ENCODE measurements at regions not wholly inside any gene's neighbourhood (a gene's known extent, or its start where the extent isn't known, plus 50 kb on each side); places are given as distances from the start of the nearest gene placed in this dataset.
"Not testable (repeated sequence)": the region's sequence is repeated elsewhere in the genome, so short reads cannot be mapped to it uniquely, and the experiment has no call there.

DNA sequence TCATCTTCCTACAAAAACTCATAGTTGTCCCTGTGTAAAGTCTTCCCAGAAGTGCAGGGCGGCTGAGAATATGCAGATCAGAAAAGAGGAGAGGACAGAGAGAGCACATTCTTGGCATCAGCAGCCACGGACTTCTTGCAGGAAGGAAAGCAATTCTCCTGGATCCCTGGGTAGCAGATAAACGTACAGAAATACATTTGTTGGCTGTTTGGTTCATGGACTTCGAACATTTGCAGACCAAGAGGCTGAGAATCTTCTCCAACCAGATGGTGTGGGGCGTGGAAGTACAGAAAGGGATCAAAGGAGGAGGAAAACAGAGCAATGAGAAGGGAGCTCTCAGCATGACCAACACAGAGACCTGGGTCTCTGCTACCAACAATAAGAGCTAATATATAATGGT lies 319.9 kb downstream of the NPHP4 start:
- DNase-seq (ENCODE audit: low spot score); in situ Hi-C loops (cut with HindIII; ENCODE audit: low sequenced_read_pairs): not testable (repeated sequence)

DNA sequence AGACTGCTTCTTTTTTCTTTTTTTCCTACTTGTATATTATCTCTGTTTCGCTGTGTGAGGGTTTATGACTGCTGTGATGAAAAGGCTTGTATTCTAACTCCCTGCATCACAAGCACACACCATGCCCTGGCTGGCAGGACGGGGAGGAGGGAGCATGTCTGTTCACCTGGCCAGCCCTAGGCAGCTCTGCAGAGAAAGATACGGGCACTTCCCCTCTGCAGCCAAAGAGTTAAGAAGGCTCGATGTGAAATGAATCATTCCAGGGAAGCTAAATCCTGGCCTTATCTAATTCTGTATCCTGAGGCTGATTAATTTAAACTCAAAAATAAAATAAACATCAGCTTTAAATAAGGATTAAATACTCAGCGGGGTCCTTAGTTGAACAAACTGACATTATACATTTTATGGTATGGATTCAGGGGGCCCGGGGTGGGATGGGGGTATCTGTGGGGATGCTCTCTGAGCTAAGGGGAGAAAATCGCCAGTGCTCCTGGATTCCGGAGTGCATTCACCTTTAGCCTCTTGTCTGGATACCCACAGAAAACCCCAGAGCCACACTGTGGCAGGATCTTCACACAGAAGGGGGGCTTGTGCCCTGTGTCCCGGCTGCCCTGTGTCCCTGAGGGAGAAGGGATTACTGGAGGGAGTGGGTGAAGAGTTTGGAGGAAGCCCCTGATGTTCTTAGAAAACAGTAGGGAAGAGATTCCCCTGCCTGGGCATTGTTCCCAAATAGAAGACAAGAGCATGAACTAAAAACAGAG lies 321.5 kb downstream of the NPHP4 start:
- DNase-seq (ENCODE audit: low spot score), result no peak
- in situ Hi-C loops (cut with HindIII; ENCODE audit: low sequenced_read_pairs), result no loop called here

GRCh38 chr1:5667513-5668325 lies 324.5 kb downstream of the NPHP4 start:
- in situ Hi-C loops (cut with HindIII; ENCODE audit: low sequenced_read_pairs), result no loop called here
- DNase-seq (ENCODE audit: low spot score), result no peak

- in situ Hi-C loops (cut with HindIII; ENCODE audit: low sequenced_read_pairs), result no loop called here
- no peak for DNase-seq (ENCODE audit: low spot score)
Observed at GRCh38 chr1:5664906-5665875, 327.0 kb downstream of the NPHP4 start.

- in situ Hi-C loops (cut with HindIII; ENCODE audit: low sequenced_read_pairs), result no loop called here
- no peak for DNase-seq (ENCODE audit: low spot score)
Observed at GRCh38 chr1:5664081-5664768, 328.0 kb downstream of the NPHP4 start.

DNA sequence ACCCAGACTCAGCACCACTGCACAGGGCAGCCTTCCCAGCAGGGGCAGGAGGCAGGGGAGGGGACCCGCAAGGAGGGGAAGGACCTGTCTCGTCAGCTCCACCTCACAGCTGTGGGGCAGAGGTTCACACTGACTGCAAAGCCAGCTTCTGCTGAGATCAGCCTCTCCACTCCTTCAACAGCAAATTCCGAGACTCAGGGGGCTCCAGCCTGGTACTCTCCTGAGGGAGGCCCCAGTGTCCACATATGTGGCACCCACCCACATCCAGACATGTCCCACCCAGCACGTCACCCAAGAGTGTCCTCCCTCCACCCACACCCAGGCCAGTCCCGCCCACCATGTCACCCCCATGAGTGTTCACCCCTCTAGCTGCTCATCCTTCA lies 329.5 kb downstream of the NPHP4 start:
- DNase-seq (ENCODE audit: low spot score), result no peak

GRCh38 chr1:5662086-5662743 lies 330.0 kb downstream of the NPHP4 start:
- in situ Hi-C loops (cut with HindIII; ENCODE audit: low sequenced_read_pairs), result no loop called here

More for the DNA sequence above, 329.5 kb downstream of the NPHP4 start:
- in situ Hi-C loops (cut with HindIII; ENCODE audit: low sequenced_read_pairs), result no loop called here

GRCh38 chr1:5661196-5662085 lies 330.8 kb downstream of the NPHP4 start:
- in situ Hi-C loops (cut with HindIII; ENCODE audit: low sequenced_read_pairs), result no loop called here
- no peak for DNase-seq (ENCODE audit: low spot score)

More at GRCh38 chr1:5662086-5662743, 330.0 kb downstream of the NPHP4 start:
- no peak for DNase-seq (ENCODE audit: low spot score)

DNA sequence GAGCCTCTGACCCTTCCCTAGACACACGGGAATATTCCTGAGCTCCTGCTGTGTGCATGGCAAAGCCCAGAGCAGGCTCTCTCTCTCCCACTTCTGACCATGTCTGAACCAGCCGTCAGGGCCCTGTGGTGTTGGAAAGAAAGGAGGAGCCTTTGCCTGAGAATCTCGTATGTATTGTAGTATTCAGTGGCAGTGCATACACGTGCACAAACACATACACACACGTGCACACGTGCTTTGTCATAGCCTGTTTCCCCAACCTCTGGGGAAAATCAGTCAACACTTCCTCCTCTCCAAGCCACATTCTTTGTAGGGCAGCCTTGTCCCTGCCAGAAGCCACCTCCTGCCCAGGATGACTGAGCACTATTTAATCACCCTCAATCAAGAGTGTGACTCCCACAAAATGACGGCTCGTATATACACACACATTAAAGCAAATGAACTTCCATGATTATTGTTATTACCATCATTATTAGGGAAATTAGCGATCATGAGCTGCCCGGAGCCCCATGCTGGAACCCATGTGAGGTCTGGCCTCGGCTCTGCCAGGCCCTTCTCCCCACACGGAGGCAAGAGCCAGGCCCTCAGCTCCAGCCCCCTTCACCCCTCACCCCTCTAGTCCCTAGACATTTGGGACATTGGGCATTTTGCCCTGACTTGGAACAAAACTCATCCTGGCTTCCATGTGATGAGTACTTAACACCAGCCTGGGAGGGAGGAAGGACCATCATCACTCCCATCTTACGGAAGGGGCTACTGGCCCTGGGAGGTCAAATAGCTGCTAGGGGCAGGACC lies 331.9 kb downstream of the NPHP4 start:
- DNase-seq (ENCODE audit: low spot score), result no peak
- in situ Hi-C loops (cut with HindIII; ENCODE audit: low sequenced_read_pairs), result no loop called here

- in situ Hi-C loops (cut with HindIII; ENCODE audit: low sequenced_read_pairs), result no loop called here
Observed at GRCh38 chr1:5659606-5660005, 332.6 kb downstream of the NPHP4 start.

GRCh38 chr1:5658340-5659316 lies 333.6 kb downstream of the NPHP4 start:
- no peak for DNase-seq (ENCODE audit: low spot score)
- in situ Hi-C loops (cut with HindIII; ENCODE audit: low sequenced_read_pairs), result no loop called here

More at GRCh38 chr1:5659606-5660005, 332.6 kb downstream of the NPHP4 start:
- no peak for DNase-seq (ENCODE audit: low spot score)

- in situ Hi-C loops (cut with HindIII; ENCODE audit: low sequenced_read_pairs), result no loop called here
- no peak for DNase-seq (ENCODE audit: low spot score)
Observed at GRCh38 chr1:5651964-5652821, 340.0 kb downstream of the NPHP4 start.

DNA sequence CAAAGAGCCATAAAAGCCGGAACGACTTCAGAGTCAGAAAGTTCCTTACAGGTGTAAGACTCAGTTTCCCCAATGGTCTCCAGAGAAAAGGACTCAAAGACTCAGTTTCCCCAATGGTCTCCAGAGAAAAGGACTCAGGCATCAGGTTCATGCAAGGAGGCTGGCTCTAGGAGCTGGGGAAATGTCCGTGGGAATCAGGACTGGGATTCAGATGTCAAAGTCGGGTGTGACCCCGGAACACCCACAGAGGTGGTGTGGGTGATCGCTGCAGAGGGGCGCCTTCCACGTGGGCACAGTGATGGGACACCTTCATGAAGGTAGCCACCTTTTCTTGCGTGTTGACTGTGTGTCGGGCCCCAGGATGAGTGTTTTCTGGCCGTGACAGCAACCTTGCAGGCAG lies 340.8 kb downstream of the NPHP4 start:
- in situ Hi-C loops (cut with HindIII; ENCODE audit: low sequenced_read_pairs), result no loop called here
- DNase-seq (ENCODE audit: low spot score), result no peak

GRCh38 chr1:5651027-5651410 lies 341.2 kb downstream of the NPHP4 start:
- DNase-seq (ENCODE audit: low spot score), result no peak
- in situ Hi-C loops (cut with HindIII; ENCODE audit: low sequenced_read_pairs), result no loop called here

Measured in G401 (cell line).